Stimulated activated CD8-positive, alpha-beta memory T cell treated with anti-CD3 and anti-CD28 coated beads, Interleukin-7, amount 100 ng/mL, for 1 hour (primary cell): ENCODE measurements at regions not wholly inside any gene's neighbourhood (a gene's known extent, or its start where the extent isn't known, plus 50 kb on each side); places are given as distances from the start of the nearest gene placed in this dataset.
"Not testable (repeated sequence)": the region's sequence is repeated elsewhere in the genome, so short reads cannot be mapped to it uniquely, and the experiment has no call there.

Experiments used
- DNase-seq, 2 donors: peaks; one replicate each; pipeline ENCODE4 v3.0.0-alpha.2; 2020; ENCODE audit warnings: low read depth in 2 of 2

GRCh38 chr13:33340631-33341030, 55.1 kb upstream of the STARD13 start:
- DNase-seq = no peak

DNA sequence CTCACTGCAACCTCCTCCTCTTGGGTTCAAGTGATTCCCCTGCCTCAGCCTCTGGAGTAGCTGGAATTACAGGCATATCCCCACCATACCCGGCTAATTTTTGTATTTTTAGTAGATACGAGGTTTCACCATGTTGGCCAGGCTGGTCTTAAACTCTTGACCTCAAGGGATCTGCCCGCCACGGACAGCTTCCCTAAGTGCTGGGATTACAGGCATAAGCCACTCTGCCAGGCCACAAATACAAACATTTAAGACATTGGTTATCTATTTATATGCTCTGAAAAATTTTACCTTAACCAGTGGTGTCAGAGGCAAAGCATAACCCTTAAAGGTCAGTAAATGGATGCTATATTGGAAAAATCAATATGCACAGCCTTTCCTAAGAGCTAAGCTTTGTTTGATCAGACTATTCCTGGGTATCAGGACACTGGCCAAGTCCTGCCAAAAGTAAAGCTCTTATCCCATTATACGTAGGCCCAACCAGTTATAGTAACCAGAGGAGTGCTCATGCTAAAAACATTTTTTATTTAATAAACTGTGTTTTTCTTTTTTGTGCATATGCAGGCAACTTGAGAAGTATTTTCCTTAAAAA, 56.4 kb upstream of the STARD13 start:
- no peak for DNase-seq

- no peak for DNase-seq
Observed at GRCh38 chr13:33345842-33346241, 60.3 kb upstream of the STARD13 start.

GRCh38 chr13:33347861-33348260, 62.3 kb upstream of the STARD13 start:
- no peak for DNase-seq

- no peak for DNase-seq
Observed at GRCh38 chr13:33348366-33348765, 62.8 kb upstream of the STARD13 start.

GRCh38 chr13:33349288-33349985, 63.9 kb upstream of the STARD13 start:
- DNase-seq = no peak

DNA sequence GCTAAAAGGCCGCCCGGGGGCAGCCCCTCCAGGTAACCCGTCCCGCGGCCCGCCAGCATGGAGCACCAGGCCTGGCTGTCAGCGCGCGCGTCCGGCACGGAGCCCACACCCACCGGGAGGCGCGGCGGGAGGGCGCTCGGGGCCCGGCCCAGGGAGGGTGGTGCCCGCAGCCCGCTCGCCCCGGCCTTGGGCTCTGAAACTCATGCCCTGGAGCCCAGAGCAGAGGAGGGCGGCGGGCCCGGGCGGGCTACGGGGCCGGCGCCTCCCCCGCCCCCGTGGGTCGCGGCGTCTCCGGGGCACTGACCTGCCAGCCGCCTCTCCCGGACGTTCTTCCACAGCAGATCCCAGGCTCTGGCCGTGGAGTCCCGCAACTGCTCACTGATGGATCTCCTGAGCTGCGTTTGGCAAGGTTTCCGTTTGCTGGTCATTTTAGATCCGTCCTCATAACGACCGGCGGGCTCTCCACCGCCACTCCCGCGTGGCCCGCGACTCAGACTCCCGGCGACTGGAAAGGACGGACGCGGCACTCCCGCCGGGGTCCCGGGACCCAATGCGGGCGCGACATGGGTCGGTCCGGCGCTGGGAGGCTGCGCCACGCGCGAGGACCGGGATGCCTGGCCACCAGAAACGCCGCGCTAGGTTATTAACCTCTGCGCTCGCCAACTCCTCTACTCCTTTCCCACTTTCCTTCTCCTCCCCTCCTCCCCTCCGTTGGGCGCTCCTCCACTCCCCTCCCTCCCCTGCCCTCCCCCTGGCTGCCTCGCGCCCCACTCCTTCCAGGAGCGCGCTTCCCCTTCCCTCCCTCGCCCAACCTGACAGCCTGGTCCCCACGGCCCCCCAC, 64.7 kb upstream of the STARD13 start:
- DNase-seq = no peak

GRCh38 chr13:33351319-33351718, 65.8 kb upstream of the STARD13 start:
- DNase-seq = no peak

- DNase-seq = no peak
Observed at GRCh38 chr13:33352041-33352440, 66.5 kb upstream of the STARD13 start.

DNA sequence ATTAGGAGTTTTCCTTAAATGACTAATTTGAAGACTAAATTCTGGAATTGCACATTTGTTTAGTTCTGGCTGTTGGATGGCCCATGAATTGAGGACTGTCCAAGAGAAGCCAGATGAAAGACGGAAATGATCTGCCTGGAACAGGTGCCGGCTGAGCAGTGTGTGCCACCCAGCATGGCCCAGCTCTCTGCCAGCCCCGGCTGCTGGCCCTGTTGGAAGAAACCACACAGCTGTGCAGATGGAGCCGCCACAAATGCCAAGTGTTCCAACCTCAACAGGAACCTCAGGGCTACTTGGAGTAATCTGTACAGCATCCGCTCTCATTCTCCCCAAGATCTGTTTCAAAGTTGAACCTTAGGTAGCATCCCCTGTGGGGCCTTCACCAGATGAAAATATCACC, 67.0 kb upstream of the STARD13 start:
- DNase-seq = no peak

DNA sequence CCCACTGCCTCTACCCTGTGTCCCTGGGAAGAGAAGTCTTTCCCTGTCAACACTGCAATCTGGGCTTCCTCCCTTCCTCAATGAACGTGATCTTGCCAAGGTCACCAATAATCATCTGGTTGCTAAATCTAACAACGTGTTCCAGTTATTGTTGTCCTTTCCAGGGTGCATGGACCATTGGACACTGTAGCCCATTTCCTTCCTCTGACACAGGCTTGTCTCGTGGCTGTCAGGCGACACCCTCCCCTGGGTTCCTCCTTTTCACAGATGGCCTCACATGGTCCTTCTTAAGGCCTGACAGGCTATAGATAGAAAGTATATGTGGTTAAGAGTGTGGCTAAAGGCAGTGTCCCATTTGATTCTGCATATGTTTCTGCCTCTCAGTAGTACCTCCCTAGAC, 67.7 kb upstream of the STARD13 start:
- DNase-seq = no peak

DNA sequence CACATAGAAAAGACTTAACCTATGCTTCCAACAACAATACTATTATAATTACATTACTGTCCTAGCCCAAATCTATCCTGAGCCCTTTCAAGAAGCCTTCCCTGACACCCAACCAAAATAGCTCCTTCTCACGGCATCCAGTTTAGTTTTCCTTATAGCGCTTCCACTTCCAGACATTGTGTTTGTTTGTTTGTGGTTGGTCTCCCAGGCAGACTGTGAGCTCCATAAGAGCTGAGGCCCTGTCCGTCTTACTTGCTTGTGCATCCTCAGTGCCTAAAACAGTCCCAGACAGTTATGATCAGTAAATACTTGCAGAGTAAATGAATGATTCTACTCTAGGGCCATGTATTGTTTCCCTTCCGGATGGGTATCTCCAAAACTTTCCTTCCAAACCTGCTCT, 68.1 kb upstream of the STARD13 start:
- DNase-seq = no peak

GRCh38 chr13:33355201-33355895, 69.8 kb upstream of the STARD13 start:
- no peak for DNase-seq

- not testable (repeated sequence) for DNase-seq
Observed at GRCh38 chr13:33358076-33358475, 72.5 kb upstream of the STARD13 start.

- DNase-seq = no peak
Observed at GRCh38 chr13:33362986-33363727, 77.6 kb upstream of the STARD13 start.

DNA sequence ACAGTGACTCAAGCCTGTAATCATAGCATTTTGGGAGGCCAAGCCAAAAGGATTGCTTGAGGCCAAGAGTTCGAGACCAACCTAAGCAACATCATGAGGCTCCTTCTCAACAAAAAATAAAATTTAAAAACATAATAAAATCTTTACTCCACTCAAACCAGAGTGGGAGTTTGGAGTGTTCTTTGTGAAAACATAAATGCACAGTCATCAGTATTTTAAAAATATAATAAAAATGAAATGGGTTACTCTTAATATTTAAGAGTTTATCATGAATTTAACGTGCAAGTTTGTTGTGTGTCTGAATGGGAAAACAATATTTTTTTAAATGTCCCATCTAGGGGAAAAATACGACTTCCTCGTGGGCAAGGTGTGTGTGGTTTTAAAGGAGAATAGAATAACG, 78.6 kb upstream of the STARD13 start:
- no peak for DNase-seq

DNA sequence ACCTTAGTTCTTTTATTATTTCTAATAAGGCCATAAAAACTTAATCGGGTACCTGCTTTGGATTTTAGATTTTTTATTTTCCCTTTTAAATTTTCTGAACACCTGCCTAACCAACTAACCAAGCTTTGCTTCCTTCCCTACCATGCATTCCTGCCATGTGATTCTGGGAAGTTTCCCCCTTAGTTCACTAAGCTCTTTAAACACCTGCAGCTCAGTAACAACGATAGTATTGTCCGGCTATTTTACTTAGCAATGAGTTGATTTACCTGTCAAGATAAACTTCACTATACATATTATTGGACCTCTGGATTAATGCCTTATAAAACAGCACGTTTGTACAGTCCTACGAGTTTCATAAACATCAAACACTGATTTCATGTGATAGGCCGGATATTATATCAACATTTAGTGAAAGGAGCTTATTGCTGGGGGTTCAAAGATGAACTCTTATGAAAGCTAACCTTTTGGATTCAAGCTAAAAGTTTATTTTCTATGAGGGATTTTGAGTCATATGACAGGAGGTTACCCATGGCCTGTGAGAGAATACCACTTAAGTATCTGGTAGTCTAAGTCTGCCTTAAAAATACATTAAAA, 81.0 kb upstream of the STARD13 start:
- DNase-seq = no peak

- no peak for DNase-seq
Observed at GRCh38 chr13:33367171-33367895, 81.8 kb upstream of the STARD13 start.

DNA sequence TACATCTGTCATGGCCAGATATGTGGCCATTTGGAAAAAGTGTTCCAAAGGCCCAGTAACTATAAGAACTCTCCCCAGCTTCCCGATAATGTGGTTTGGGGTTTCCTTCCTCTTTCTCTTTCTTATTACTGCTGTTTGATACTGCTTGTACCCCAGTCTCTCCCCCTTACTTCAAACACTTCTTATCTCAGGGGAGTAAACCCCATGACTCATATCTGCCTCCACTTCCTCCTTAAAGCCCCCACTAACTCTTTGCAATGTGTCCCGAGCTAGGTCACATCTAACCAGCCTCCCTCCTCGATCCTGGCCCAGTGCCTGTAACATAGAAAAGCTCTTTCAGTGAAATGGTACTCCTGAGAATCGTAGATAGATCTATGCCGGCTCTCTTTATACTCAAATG, 82.4 kb upstream of the STARD13 start:
- DNase-seq = no peak

GRCh38 chr13:33369073-33369472, 83.5 kb upstream of the STARD13 start:
- DNase-seq = no peak
